Endodermal cell (in vitro differentiated cells): ENCODE measurements at regions not wholly inside any gene's neighbourhood (a gene's known extent, or its start where the extent isn't known, plus 50 kb on each side); places are given as distances from the start of the nearest gene placed in this dataset.

Experiments
- DNase-seq: peaks from one replicate; pipeline ENCODE4 v3.0.0-alpha.2; 2017
- H3K27ac ChIP-seq: 2 replicates; pipeline ENCODE4 v1.5.1; 2013; ENCODE audit warnings: mild to moderate bottlenecking, low read depth, low read length, moderate library complexity
- H3K27me3 ChIP-seq: 2 replicates; pipeline ENCODE4 v1.6.1; 2013; ENCODE audit warnings: mild to moderate bottlenecking, low read length, moderate library complexity; ENCODE audit not compliant: insufficient read depth, control insufficient read depth, poor library complexity, severe bottlenecking
- H3K36me3 ChIP-seq: 2 replicates; pipeline ENCODE4 v1.7.0; 2013; ENCODE audit warnings: mild to moderate bottlenecking, low read length, moderate library complexity; ENCODE audit not compliant: control insufficient read depth, insufficient read depth
- H3K4me1 ChIP-seq: one replicate; pipeline ENCODE4 v1.7.0; 2013; ENCODE audit warnings: low read length; ENCODE audit not compliant: control insufficient read depth, insufficient read depth
- H3K4me3 ChIP-seq: 2 replicates; pipeline ENCODE4 v1.5.1; 2013; ENCODE audit warnings: mild to moderate bottlenecking, low read length, moderate library complexity
- H3K9ac ChIP-seq: 2 replicates; pipeline ENCODE4 v1.6.1; 2013; ENCODE audit warnings: mild to moderate bottlenecking, low read length, moderate library complexity; ENCODE audit not compliant: poor library complexity, severe bottlenecking; ENCODE audit errors: extremely low read depth
- H3K9me3 ChIP-seq: 2 replicates; pipeline ENCODE4 v1.6.1; 2013; ENCODE audit warnings: mild to moderate bottlenecking, low read length, moderate library complexity; ENCODE audit not compliant: control insufficient read depth
- H3K27ac Mint-ChIP-seq: 2 replicates; pipeline ENCODE4 v1.8.0; 2020; ENCODE audit warnings: mixed read lengths
- H3K27me3 Mint-ChIP-seq: 2 replicates; pipeline ENCODE4 v1.8.0; 2021; ENCODE audit warnings: mild to moderate bottlenecking, mixed read lengths; ENCODE audit not compliant: insufficient read depth
- H3K36me3 Mint-ChIP-seq: 2 replicates; pipeline ENCODE4 v1.8.0; 2020; ENCODE audit warnings: low read depth, mixed read lengths
- H3K4me1 Mint-ChIP-seq: 2 replicates; pipeline ENCODE4 v1.8.0; 2020; ENCODE audit warnings: mixed read lengths
- H3K4me3 Mint-ChIP-seq: 2 replicates; pipeline ENCODE4 v1.8.0; 2020; ENCODE audit warnings: mild to moderate bottlenecking, moderate library complexity, mixed read lengths
- H3K9me3 Mint-ChIP-seq: 2 replicates; pipeline ENCODE4 v1.8.0; 2020; ENCODE audit warnings: mild to moderate bottlenecking, mixed read lengths
- WGBS, 2 experiments: methylation state at CpG; one replicate each; pipeline versions ENCODE4 v1.1.5 to v1.1.7; 2013; ENCODE audit warnings: missing lambda C conversion rate in 2 of 2, mixed read lengths in 1 of 2; ENCODE audit not compliant: insufficient coverage in 1 of 2, insufficient read length in 1 of 2; 5-methylcytosine and 5-hydroxymethylcytosine counted together
- TF ChIP-seq, protein P1 (sequence below): fragments of 200-600 bp; sonication (generic); conservative IDR thresholded peaks from 2 replicates; pipeline ENCODE4 v1.5.0; 2021; ENCODE audit warnings: antibody characterized with exemption, mild to moderate bottlenecking

DNA sequence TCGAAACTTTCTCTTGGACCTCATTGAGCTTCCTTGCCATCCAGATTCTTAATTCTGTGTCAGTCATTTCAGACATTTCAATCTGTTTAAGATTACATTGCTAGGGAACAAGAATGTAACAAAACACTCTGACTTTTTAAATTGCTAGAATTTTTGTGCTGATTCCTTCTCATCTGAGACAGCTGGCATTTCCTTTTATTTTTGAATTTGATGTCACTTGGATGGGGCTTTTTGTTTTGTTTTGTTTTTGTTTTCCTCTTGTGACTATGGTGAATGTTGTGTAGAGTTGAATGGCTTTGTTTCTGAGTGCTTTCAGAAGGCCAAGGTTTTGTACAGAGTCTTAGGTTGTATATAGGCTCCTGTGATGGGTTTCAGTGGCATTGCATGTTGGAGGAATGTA, 1129.3 kb downstream of the NAALADL2 start:
- WGBS, 2 experiments: 89 to 100% methylated on average over 1 of the region's 1 CpG

DNA sequence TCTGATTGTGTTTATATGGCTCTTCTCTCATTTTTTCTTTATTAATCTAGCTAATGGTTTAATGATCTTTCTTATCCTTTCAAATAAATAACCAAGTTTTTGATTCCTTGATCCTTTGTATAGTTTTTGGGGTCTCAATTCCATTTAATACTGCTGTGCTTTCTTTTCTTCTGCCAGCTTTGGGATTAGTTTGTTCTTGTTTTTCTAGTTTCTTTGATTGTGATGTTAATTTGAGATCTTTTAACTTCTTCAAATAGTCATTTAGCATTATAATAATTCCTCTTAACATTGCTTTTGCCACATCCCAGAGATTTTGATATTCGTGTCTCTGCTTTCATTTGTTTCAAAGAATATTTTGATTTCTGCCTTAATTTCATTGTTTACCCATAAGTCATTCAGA, 1126.6 kb downstream of the NAALADL2 start:
- TF ChIP-seq, protein P1, sequence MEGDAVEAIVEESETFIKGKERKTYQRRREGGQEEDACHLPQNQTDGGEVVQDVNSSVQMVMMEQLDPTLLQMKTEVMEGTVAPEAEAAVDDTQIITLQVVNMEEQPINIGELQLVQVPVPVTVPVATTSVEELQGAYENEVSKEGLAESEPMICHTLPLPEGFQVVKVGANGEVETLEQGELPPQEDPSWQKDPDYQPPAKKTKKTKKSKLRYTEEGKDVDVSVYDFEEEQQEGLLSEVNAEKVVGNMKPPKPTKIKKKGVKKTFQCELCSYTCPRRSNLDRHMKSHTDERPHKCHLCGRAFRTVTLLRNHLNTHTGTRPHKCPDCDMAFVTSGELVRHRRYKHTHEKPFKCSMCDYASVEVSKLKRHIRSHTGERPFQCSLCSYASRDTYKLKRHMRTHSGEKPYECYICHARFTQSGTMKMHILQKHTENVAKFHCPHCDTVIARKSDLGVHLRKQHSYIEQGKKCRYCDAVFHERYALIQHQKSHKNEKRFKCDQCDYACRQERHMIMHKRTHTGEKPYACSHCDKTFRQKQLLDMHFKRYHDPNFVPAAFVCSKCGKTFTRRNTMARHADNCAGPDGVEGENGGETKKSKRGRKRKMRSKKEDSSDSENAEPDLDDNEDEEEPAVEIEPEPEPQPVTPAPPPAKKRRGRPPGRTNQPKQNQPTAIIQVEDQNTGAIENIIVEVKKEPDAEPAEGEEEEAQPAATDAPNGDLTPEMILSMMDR: no peak
- no peak overlapping the region for H3K9ac ChIP-seq
- no peaks in the 10 kb centered on the region for H3K4me1 ChIP-seq
- Mint-ChIP-seq H3K4me3 (no peak overlapping the region), H3K27me3 (no peaks in the 10 kb centered on the region), H3K4me1 (no peaks in the 10 kb centered on the region), H3K9me3 (no peaks in the 10 kb centered on the region), H3K27ac (no peak overlapping the region), H3K36me3 (no peaks in the 10 kb centered on the region)
- H3K27me3 ChIP-seq: no peaks in the 10 kb centered on the region
- H3K36me3 ChIP-seq: no peaks in the 10 kb centered on the region
- DNase-seq: no peak
- H3K9me3 ChIP-seq: no peaks in the 10 kb centered on the region
- H3K4me3 ChIP-seq: no peak overlapping the region
- no peak overlapping the region for H3K27ac ChIP-seq
- 40% methylated on average over 1 of the region's 1 CpG; no CpG with 5 or more reads in 1 of the 2 experiments for WGBS, 2 experiments

More for the DNA sequence above, 1129.3 kb downstream of the NAALADL2 start:
- Mint-ChIP-seq H3K36me3 (no peaks in the 10 kb centered on the region), H3K4me1 (no peaks in the 10 kb centered on the region), H3K27me3 (no peaks in the 10 kb centered on the region), H3K9me3 (no peaks in the 10 kb centered on the region), H3K27ac (no peak overlapping the region), H3K4me3 (no peak overlapping the region)
- Histone ChIP-seq H3K4me1 (no peaks in the 10 kb centered on the region), H3K9ac (no peak overlapping the region), H3K27ac (no peak overlapping the region), H3K9me3 (no peaks in the 10 kb centered on the region), H3K27me3 (no peaks in the 10 kb centered on the region), H3K36me3 (no peaks in the 10 kb centered on the region), H3K4me3 (no peak overlapping the region)
- DNase-seq: no peak
- TF ChIP-seq, protein P1: no peak

- Histone ChIP-seq H3K9ac (no peak overlapping the region), H3K27me3 (no peaks in the 10 kb centered on the region), H3K9me3 (no peaks in the 10 kb centered on the region), H3K4me3 (no peak overlapping the region), H3K36me3 (no peaks in the 10 kb centered on the region), H3K27ac (no peak overlapping the region), H3K4me1 (no peaks in the 10 kb centered on the region)
- no peaks in the 10 kb centered on the region for H3K27me3 Mint-ChIP-seq
- no peaks in the 10 kb centered on the region for H3K9me3 Mint-ChIP-seq
- TF ChIP-seq, protein P1: no peak
- H3K4me1 Mint-ChIP-seq: no peaks in the 10 kb centered on the region
- no peak for DNase-seq
- H3K4me3 Mint-ChIP-seq: no peak overlapping the region
- H3K36me3 Mint-ChIP-seq: no peaks in the 10 kb centered on the region
- 33% methylated on average over 1 of the region's 1 CpG; no CpG with 5 or more reads in 1 of the 2 experiments for WGBS, 2 experiments
- no peak overlapping the region for H3K27ac Mint-ChIP-seq
Observed at GRCh38 chr3:175983379-175983778, 1124.2 kb downstream of the NAALADL2 start.
